BLaER1 treated with 17β-estradiol and CSF1 and Interleukin-3, amounts not matched to agents 10 nM and 100 nM (cell line): ENCODE measurements at regions not wholly inside any gene's neighbourhood (a gene's known extent, or its start where the extent isn't known, plus 50 kb on each side); places are given as distances from the start of the nearest gene placed in this dataset.

Source experiments
- H3K27ac ChIP-seq, 11 experiments: shearing (Covaris generic); formaldehyde crosslinking; 2 replicates each; pipeline ENCODE4 v1.8.1; 2022
- H3K27me3 ChIP-seq, 11 experiments: shearing (Covaris generic); formaldehyde crosslinking; 2 replicates each; pipeline ENCODE4 v1.8.1; 2022
- H3K36me3 ChIP-seq, 11 experiments: shearing (Covaris generic); formaldehyde crosslinking; 2 replicates each; pipeline ENCODE4 v1.8.1; 2022
- H3K4me1 ChIP-seq, 10 experiments: shearing (Covaris generic); formaldehyde crosslinking; 2 replicates each; pipeline ENCODE4 v1.8.1; 2022
- H3K4me2 ChIP-seq, 11 experiments: shearing (Covaris generic); formaldehyde crosslinking; 2 replicates each; pipeline ENCODE4 v1.8.1; 2022
- H3K4me3 ChIP-seq, 10 experiments: shearing (Covaris generic); formaldehyde crosslinking; 2 replicates each; pipeline ENCODE4 v1.8.1; 2022
- H3K9ac ChIP-seq, 11 experiments: shearing (Covaris generic); formaldehyde crosslinking; 2 replicates each; pipeline ENCODE4 v1.8.1; 2022
- H3K9me3 ChIP-seq, 11 experiments: shearing (Covaris generic); formaldehyde crosslinking; replicated peaks in 1 of 11; 2 replicates each; pipeline ENCODE4 v1.8.1; 2022
- H4K20me1 ChIP-seq, 11 experiments: shearing (Covaris generic); formaldehyde crosslinking; 2 replicates each; pipeline ENCODE4 v1.8.1; 2022
- Cebpa-rat ChIP-seq, 11 experiments: shearing (Covaris generic); IDR thresholded peaks; 2 replicates each; pipeline ENCODE4 v1.8.1; 2022

- Histone ChIP-seq H3K27me3 (no peaks in the 10 kb centered on the region), H3K4me1 (no peaks in the 10 kb centered on the region), H3K36me3 (no peaks in the 10 kb centered on the region), H3K27ac (no peak overlapping the region), H3K4me3 (no peak overlapping the region), H3K4me2 (no peak overlapping the region), H3K9ac (no peak overlapping the region), H4K20me1 (no peaks in the 10 kb centered on the region), H3K9me3 (no peaks in the 10 kb centered on the region)
- TF ChIP-seq Cebpa-rat (IDR thresholded peaks at IDR 0.05), result no peak
These were observed 98.0 kb downstream of the NAA11 start for GRCh38 chr4:79227860-79228259.

GRCh38 chr4:79225360-79225759 is 100.5 kb downstream of the NAA11 start:
- Histone ChIP-seq H3K9ac (no peak overlapping the region), H4K20me1 (no peaks in the 10 kb centered on the region), H3K27me3 (no peaks in the 10 kb centered on the region), H3K4me1 (no peaks in the 10 kb centered on the region), H3K4me3 (no peak overlapping the region), H3K36me3 (no peaks in the 10 kb centered on the region), H3K9me3 (no peaks in the 10 kb centered on the region), H3K4me2 (no peak overlapping the region), H3K27ac (no peak overlapping the region)
- TF ChIP-seq Cebpa-rat (IDR thresholded peaks at IDR 0.05), result no peak

DNA sequence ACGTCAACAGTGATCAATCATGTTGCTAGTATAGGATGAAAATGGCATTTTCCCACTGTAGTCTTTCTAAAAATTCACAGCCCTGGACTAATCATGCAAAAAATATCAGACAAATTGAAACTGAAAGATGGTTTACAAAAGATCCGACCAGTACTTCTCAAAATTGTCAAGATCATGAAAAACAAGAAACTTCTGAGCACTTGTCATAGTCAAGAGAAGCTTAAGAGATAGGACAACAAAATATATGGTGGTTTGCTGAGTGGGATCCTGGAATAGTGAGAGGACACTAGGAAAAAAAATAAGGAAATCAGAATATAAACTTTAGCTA is 101.1 kb downstream of the NAA11 start:
- H3K4me1 ChIP-seq, result no peaks in the 10 kb centered on the region
- no peaks in the 10 kb centered on the region for H3K36me3 ChIP-seq
- H3K27me3 ChIP-seq, result no peaks in the 10 kb centered on the region
- H3K9ac ChIP-seq, result no peak overlapping the region
- H3K4me3 ChIP-seq, result no peak overlapping the region
- H3K4me2 ChIP-seq, result no peak overlapping the region
- no peaks in the 10 kb centered on the region for H3K9me3 ChIP-seq
- no peak overlapping the region for H3K27ac ChIP-seq
- TF ChIP-seq Cebpa-rat (IDR thresholded peaks at IDR 0.05), result no peak
- no peaks in the 10 kb centered on the region for H4K20me1 ChIP-seq

DNA sequence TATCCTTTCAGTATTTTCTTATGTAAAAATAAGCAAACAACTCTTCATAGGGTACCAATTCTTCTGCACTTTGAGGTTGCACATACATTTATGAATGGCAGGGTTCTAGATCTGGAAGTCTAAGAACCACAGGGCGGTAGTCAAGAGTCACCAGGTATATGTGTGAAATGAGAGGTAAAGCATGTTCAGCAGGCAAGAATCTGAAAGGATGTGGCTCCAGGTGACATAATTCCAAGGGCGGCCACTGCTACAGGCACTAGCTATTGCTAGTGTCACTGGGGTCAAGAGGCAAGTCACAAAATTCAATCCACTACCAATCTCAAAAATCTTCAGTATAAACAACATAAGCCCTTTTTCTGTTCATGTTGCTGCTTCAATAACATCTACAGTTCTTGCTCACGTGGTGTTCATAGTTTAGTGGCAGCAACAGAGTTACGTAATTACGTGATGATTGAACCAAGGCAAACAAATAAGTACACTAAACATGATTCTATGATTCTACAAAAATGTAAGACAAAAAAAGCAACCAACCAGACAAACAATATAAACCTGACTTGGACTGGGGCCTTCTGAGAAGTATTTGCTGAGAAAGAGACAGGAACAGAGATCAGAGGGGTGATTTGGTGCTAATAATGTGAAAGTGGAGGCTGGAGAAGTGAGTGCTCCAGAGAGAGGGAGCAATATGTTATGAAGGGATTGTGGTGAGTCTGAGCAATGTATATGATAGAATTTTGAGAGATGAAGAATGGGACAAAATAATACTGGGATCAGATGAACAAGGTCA is 101.7 kb downstream of the NAA11 start:
- H3K9me3 ChIP-seq, result no peaks in the 10 kb centered on the region
- H3K27me3 ChIP-seq, result no peaks in the 10 kb centered on the region
- H3K27ac ChIP-seq, result no peak overlapping the region
- no peak overlapping the region for H3K9ac ChIP-seq
- H3K4me1 ChIP-seq, result no peaks in the 10 kb centered on the region
- no peak overlapping the region for H3K4me2 ChIP-seq
- TF ChIP-seq Cebpa-rat (IDR thresholded peaks at IDR 0.05), result no peak
- no peak overlapping the region for H3K4me3 ChIP-seq
- H4K20me1 ChIP-seq, result no peaks in the 10 kb centered on the region
- H3K36me3 ChIP-seq, result no peaks in the 10 kb centered on the region

DNA sequence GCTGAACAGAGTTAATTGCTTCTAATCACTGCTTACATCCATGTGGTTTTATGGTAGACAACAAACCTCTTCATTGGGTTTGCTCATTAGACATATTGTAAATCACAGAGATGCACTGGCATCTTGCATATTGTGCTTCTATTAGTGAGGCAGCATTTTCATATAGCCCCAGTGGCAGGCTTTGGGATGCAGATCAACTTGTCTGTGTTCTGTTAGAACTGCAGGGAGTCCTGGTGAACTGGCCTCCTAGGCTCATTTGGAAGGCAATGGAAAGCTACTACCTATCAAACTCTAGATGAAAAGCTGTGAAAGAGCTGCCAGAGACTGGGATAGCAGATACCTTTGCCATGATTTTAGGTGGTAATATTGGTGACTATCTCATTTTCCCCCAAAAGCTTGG is 108.8 kb downstream of the NAA11 start:
- peaks cover 0 to 11% (median 0%) of the 10 kb centered on the region in 10 experiments; a peak in 5 of 20 replicates for H3K4me1 ChIP-seq
- no peak for TF ChIP-seq Cebpa-rat (IDR thresholded peaks at IDR 0.05)
- H3K4me2 ChIP-seq, result no peak overlapping the region
- H3K27me3 ChIP-seq, result no peaks in the 10 kb centered on the region
- no peaks in the 10 kb centered on the region for H4K20me1 ChIP-seq
- H3K27ac ChIP-seq, result no peak overlapping the region
- peaks cover 0 to 13% (median 0%) of the 10 kb centered on the region in 11 experiments; a peak in 3 of 22 replicates for H3K9me3 ChIP-seq
- H3K4me3 ChIP-seq, result no peak overlapping the region
- H3K9ac ChIP-seq, result no peak overlapping the region
- no peaks in the 10 kb centered on the region for H3K36me3 ChIP-seq

DNA sequence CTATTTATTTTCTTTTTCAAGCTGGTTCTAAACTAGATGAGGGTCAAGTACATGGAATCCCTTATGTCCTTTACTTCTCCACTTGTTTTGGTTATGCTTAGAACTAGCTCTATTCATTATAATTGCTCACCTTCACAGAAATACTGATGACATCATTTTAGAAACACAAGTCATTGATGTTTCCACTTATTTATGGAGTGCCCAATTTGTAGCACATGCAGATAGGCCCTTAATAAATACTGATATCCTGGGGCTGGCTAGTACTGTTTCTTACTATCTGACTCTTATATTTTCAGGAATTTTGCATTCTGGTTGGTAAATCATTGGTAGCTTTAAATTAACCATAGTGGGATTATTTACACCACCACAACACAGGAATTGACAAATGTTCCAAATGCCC is 112.2 kb downstream of the NAA11 start:
- Histone ChIP-seq H3K36me3 (no peaks in the 10 kb centered on the region), H3K9ac (no peak overlapping the region), H3K27ac (peak overlapping the region in 1 of 11 experiments; percentile 5; a peak in 1 of 22 replicates), H4K20me1 (no peaks in the 10 kb centered on the region), H3K9me3 (peaks cover 0 to 26% (median 0%) of the 10 kb centered on the region in 11 experiments; a peak in 9 of 22 replicates), H3K4me3 (no peak overlapping the region), H3K4me1 (peaks cover 13 to 45% (median 22%) of the 10 kb centered on the region in 10 experiments), H3K4me2 (no peak overlapping the region), H3K27me3 (no peaks in the 10 kb centered on the region)
- no peak for TF ChIP-seq Cebpa-rat (IDR thresholded peaks at IDR 0.05)

DNA sequence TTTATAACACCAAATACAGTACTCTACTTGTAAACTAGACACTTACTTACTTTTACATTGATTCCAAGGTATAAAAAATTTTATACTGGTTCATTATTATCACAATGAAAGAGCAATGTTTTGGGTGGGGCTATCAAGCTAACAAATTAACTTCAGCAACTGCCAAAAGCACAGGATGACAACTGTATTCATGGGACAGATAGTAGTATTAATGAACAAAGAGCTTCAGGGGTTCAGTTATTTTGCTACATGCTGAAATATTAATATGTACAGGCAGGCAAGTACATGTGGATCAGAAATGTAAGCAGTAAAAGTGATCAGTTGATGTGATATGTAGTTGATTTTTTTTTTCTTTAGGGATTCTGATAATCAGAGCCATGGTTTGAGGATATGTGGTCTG is 112.9 kb downstream of the NAA11 start:
- no peak overlapping the region for H3K9ac ChIP-seq
- no peaks in the 10 kb centered on the region for H3K36me3 ChIP-seq
- no peak overlapping the region for H3K4me3 ChIP-seq
- H3K4me1 ChIP-seq, result peaks cover 13 to 45% (median 22%) of the 10 kb centered on the region in 10 experiments
- no peak for TF ChIP-seq Cebpa-rat (IDR thresholded peaks at IDR 0.05)
- H3K27ac ChIP-seq, result peak overlapping the region in 3 of 11 experiments; percentile 35 to 83 (median 35); a peak in 4 of 22 replicates
- H3K9me3 ChIP-seq, result peaks cover 0 to 26% (median 0%) of the 10 kb centered on the region in 11 experiments; a peak in 9 of 22 replicates
- no peaks in the 10 kb centered on the region for H4K20me1 ChIP-seq
- H3K27me3 ChIP-seq, result no peaks in the 10 kb centered on the region
- H3K4me2 ChIP-seq, result no peak overlapping the region

GRCh38 chr4:79212311-79212710 is 113.5 kb downstream of the NAA11 start:
- Histone ChIP-seq H3K27ac (peak overlapping the region in 4 of 11 experiments; percentile 76 to 83 (median 80); a peak in 6 of 22 replicates), H3K27me3 (no peaks in the 10 kb centered on the region), H4K20me1 (no peaks in the 10 kb centered on the region), H3K4me3 (no peak overlapping the region), H3K9me3 (peaks cover 0 to 31% (median 2%) of the 10 kb centered on the region in 11 experiments; a peak in 10 of 22 replicates), H3K4me2 (peak overlapping the region in 2 of 11 experiments; percentile 15 to 39; a peak in 3 of 22 replicates), H3K36me3 (no peaks in the 10 kb centered on the region), H3K9ac (no peak overlapping the region), H3K4me1 (peaks cover 13 to 45% (median 22%) of the 10 kb centered on the region in 10 experiments)
- TF ChIP-seq Cebpa-rat (IDR thresholded peaks at IDR 0.05), result no peak

DNA sequence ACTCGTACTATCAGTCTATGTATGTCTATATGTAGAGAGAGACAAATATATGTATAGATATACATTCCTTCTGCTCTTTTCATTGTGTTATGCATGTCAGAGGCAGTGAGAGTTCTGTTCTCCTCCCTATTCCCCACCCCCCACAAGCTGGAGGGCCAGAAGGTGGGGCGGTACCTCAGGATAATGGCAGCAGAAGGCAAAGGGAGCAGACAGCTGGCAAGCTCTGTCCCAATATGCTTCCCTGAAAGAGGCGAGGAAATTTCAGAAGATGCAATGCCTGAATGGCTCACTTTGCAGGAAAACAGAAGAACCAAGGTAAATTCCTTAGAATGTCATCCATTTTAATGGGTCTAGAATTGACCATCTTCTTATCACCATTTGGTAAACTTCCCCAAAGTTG is 114.4 kb downstream of the NAA11 start:
- peak overlapping the region in 4 of 11 experiments; percentile 8 to 55 (median 44); a peak in 6 of 22 replicates for H3K4me2 ChIP-seq
- no peaks in the 10 kb centered on the region for H3K36me3 ChIP-seq
- H4K20me1 ChIP-seq, result no peaks in the 10 kb centered on the region
- H3K4me1 ChIP-seq, result peaks cover 13 to 45% (median 22%) of the 10 kb centered on the region in 10 experiments
- peaks cover 2 to 39% (median 11%) of the 10 kb centered on the region in 11 experiments; a peak in 17 of 22 replicates for H3K9me3 ChIP-seq
- peak overlapping the region in 4 of 11 experiments; percentile 76 to 83 (median 80); a peak in 6 of 22 replicates for H3K27ac ChIP-seq
- H3K27me3 ChIP-seq, result no peaks in the 10 kb centered on the region
- no peak for TF ChIP-seq Cebpa-rat (IDR thresholded peaks at IDR 0.05)
- no peak overlapping the region for H3K9ac ChIP-seq
- H3K4me3 ChIP-seq, result no peak overlapping the region
